Loucy (cell line): ENCODE measurements at regions not wholly inside any gene's neighbourhood (a gene's known extent, or its start where the extent isn't known, plus 50 kb on each side); places are given as distances from the start of the nearest gene placed in this dataset.

ENCODE experiments used
- H2AFZ ChIP-seq: fragments of 200-600 bp; sonication (generic); 2 replicates; pipeline ENCODE4 v1.6.0; 2016; ENCODE audit warnings: antibody characterized with exemption, mild to moderate bottlenecking, low read length, moderate library complexity
- H3F3A ChIP-seq: fragments of 200-600 bp; 2 replicates; pipeline ENCODE4 v1.6.0; 2016; ENCODE audit warnings: antibody characterized with exemption, low read depth, mild to moderate bottlenecking
- H3K27me3 ChIP-seq: fragments of 200-600 bp; sonication (generic); 2 replicates; pipeline ENCODE4 v1.6.1; 2014; ENCODE audit warnings: low read length, mild to moderate bottlenecking; ENCODE audit not compliant: insufficient read depth, poor library complexity, severe bottlenecking
- H3K36me3 ChIP-seq: fragments of 200-600 bp; sonication (generic); 2 replicates; pipeline ENCODE4 v1.6.1; 2016; ENCODE audit warnings: low read length; ENCODE audit not compliant: insufficient read depth
- H3K4me1 ChIP-seq: fragments of 200-600 bp; sonication (generic); 2 replicates; pipeline ENCODE4 v1.5.1; 2014; ENCODE audit warnings: low read length, mild to moderate bottlenecking; ENCODE audit not compliant: insufficient read depth, poor library complexity, severe bottlenecking
- H3K4me2 ChIP-seq: fragments of 200-600 bp; sonication (generic); 2 replicates; pipeline ENCODE4 v1.6.0; 2014; ENCODE audit warnings: antibody characterized with exemption, low read length, low read depth, mild to moderate bottlenecking; ENCODE audit not compliant: poor library complexity, severe bottlenecking
- H3K4me3 ChIP-seq: fragments of 200-600 bp; sonication (generic); 2 replicates; pipeline ENCODE4 v1.5.1; 2014; ENCODE audit warnings: low read length, mild to moderate bottlenecking, mixed read lengths; ENCODE audit not compliant: poor library complexity, severe bottlenecking
- H3K79me2 ChIP-seq: fragments of 200-600 bp; sonication (generic); 2 replicates; pipeline ENCODE4 v1.6.1; 2014; ENCODE audit warnings: low read length; ENCODE audit not compliant: insufficient read depth
- H3K9ac ChIP-seq: fragments of 200-600 bp; sonication (generic); 2 replicates; pipeline ENCODE4 v1.6.0; 2014; ENCODE audit warnings: mild to moderate bottlenecking, low read depth, low read length, moderate library complexity; ENCODE audit not compliant: poor library complexity, severe bottlenecking
- H3K9me2 ChIP-seq: fragments of 200-600 bp; sonication (generic); replicated peaks from 2 replicates; pipeline ENCODE4 v1.6.1; 2016; ENCODE audit warnings: low read depth, low read length, mixed read lengths
- H3K9me3 ChIP-seq: fragments of 200-600 bp; sonication (generic); 2 replicates; pipeline ENCODE4 v1.6.1; 2014; ENCODE audit warnings: mild to moderate bottlenecking, antibody characterized with exemption, low read length, low read depth; ENCODE audit not compliant: insufficient read depth
- H4K20me1 ChIP-seq: fragments of 200-600 bp; sonication (generic); 2 replicates; pipeline ENCODE4 v1.6.0; 2014; ENCODE audit warnings: antibody characterized with exemption, low read length, mild to moderate bottlenecking; ENCODE audit not compliant: insufficient read depth, poor library complexity, severe bottlenecking
- CTCF ChIP-seq: fragments of 200-600 bp; sonication (generic); conservative IDR thresholded peaks from 2 replicates; pipeline ENCODE4 v1.5.1; 2014; ENCODE audit warnings: mild to moderate bottlenecking, antibody characterized with exemption, low read length
- EZH2phosphoT487 ChIP-seq: fragments of 200-600 bp; IDR thresholded peaks from 2 replicates; pipeline ENCODE4 v1.6.1; 2018; ENCODE audit warnings: antibody characterized with exemption, mild to moderate bottlenecking, moderate library complexity, borderline replicate concordance

- Histone ChIP-seq H3K27me3 (no peaks in the 10 kb centered on the region), H3K9me3 (no peaks in the 10 kb centered on the region), H2AFZ (no peak overlapping the region), H3K36me3 (no peaks in the 10 kb centered on the region), H3K4me1 (no peaks in the 10 kb centered on the region), H3K4me2 (no peak overlapping the region), H3K4me3 (no peak overlapping the region), H3K9ac (no peak overlapping the region), H3K79me2 (no peaks in the 10 kb centered on the region), H4K20me1 (no peaks in the 10 kb centered on the region), H3F3A (no peaks in the 10 kb centered on the region), H3K9me2 (no peaks in the 10 kb centered on the region)
- TF ChIP-seq CTCF = no peak
- no peak for TF ChIP-seq EZH2phosphoT487
Observed at GRCh38 chr2:210844016-210844415, 287.6 kb downstream of the CPS1 start.

DNA sequence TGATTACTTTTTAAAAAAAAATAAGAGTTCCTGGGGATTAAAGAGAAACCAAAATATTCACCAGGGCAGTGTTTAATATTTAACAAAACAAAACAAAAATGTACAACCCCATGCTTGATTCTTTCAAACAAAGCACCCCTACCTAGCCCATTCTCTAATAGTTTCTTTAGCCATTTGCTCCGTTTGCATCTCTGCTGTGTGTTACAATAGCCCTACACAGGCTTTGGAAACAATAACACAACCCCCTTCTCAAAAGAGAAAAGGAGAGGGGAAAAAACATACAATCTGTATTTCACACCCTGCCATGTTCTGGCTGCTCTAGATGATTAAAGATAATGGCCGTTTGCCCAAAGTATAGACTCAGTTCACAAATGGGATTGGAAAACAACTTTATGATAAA is 302.9 kb downstream of the CPS1 start:
- Histone ChIP-seq H3K9me3 (no peaks in the 10 kb centered on the region), H3K4me3 (no peak overlapping the region), H3K79me2 (no peaks in the 10 kb centered on the region), H3K9me2 (no peaks in the 10 kb centered on the region), H3K4me1 (no peaks in the 10 kb centered on the region), H3K27me3 (no peaks in the 10 kb centered on the region), H3F3A (no peaks in the 10 kb centered on the region), H4K20me1 (no peaks in the 10 kb centered on the region), H3K9ac (no peak overlapping the region), H2AFZ (no peak overlapping the region), H3K4me2 (no peak overlapping the region), H3K36me3 (no peaks in the 10 kb centered on the region)
- TF ChIP-seq EZH2phosphoT487 (no peak), CTCF (no peak)

- H3K9ac ChIP-seq = no peak overlapping the region
- no peak overlapping the region for H3K4me3 ChIP-seq
- TF ChIP-seq CTCF (no peak), EZH2phosphoT487 (no peak)
- no peak overlapping the region for H2AFZ ChIP-seq
- no peaks in the 10 kb centered on the region for H3K9me2 ChIP-seq
- no peaks in the 10 kb centered on the region for H3K36me3 ChIP-seq
- H3K79me2 ChIP-seq = no peaks in the 10 kb centered on the region
- H4K20me1 ChIP-seq = no peaks in the 10 kb centered on the region
- no peaks in the 10 kb centered on the region for H3F3A ChIP-seq
- H3K27me3 ChIP-seq = no peaks in the 10 kb centered on the region
- H3K4me1 ChIP-seq = no peaks in the 10 kb centered on the region
- H3K9me3 ChIP-seq = no peaks in the 10 kb centered on the region
- H3K4me2 ChIP-seq = no peak overlapping the region
Observed at GRCh38 chr2:210860276-210860675, 303.9 kb downstream of the CPS1 start.
